GM19238 (cell line): ENCODE measurements at regions not wholly inside any gene's neighbourhood (a gene's known extent, or its start where the extent isn't known, plus 50 kb on each side); places are given as distances from the start of the nearest gene placed in this dataset.

Source experiments
- DNase-seq: peaks from one replicate; pipeline ENCODE4 v3.0.0; 2011; ENCODE audit warnings: low spot score; ENCODE audit not compliant: insufficient read length

DNA sequence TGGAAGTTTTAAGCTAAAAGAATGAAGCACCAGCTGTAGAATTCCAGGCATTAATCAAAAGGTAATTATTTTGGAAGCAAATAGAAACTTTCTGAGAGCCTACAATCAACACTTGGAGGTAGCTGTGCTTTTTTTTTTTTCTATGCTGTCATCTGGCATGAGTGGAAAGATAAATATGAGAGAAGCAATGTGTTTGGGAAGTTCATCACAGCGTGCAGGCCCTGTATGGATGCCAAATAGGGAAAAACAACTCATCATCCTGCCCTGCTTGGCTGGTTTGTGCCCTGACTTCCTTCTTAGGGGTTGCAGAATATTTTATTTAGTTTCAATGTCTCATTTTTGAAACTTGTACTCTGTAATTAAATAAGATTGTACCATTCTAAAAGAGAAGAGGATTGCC lies 437.4 kb downstream of the PIK3C3 start:
- DNase-seq: no peak

DNA sequence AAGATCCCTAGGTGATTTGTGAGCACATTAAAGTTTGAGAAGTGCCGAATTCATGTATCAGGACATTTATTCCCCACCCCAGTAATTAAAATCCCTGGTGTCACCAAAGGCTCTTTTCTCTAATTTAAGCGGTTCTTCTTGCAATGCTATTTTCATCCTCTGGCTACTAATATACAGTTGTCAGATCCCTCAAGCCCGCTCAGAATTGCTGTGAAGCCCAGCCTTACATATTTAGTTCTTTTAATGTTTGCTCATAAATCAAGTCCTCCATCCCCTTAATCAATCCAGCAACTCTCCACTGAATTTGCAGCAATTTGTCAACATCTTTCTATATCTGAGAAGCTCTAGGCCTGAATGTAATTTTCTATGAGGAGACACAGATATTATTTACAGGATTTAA lies 437.9 kb downstream of the PIK3C3 start:
- DNase-seq: no peak

DNA sequence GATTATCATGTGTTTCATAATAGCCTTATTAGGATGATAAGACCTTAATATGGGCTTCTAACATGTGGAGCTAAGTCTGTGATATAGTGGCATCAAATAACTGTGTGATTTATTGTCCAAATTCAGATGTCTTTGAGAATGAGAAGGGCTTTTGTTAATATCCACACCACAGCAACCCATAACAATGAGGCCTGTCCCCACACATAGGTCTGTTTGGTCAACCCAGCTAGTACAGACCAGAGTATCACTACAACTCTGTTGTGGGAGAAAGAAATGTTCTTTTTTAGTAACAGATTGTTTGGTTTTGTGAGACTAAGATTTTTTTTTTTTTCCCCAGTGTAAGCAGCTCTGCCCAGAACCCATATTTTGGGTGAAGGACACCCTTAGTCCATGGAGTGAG lies 439.2 kb downstream of the PIK3C3 start:
- DNase-seq: no peak

DNA sequence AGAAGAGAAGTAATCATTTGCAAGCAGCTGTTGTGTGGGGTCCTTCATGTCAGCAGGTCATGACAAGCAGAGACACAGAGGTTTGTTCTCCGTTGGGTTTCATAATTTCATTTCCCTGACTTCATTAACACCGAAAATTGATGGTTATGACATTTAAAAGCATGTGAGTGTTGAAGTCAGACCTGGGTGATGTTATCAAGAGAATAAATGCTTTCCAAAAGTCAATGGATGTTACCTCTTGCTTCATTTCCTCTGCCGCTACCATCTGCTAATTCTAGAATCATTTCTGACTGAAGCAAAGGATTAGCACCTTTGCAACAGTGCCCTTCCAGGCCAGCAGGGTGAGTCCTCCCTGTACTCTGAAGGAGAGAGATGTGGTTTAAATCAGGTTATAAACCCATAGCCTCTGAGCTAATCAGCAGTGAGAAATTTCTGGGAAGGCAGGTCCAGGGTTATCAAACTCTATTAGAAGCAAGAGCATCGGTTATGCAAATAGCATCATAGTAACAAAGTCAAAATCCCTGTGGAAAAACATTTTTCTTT lies 446.2 kb downstream of the PIK3C3 start:
- no peak for DNase-seq

DNA sequence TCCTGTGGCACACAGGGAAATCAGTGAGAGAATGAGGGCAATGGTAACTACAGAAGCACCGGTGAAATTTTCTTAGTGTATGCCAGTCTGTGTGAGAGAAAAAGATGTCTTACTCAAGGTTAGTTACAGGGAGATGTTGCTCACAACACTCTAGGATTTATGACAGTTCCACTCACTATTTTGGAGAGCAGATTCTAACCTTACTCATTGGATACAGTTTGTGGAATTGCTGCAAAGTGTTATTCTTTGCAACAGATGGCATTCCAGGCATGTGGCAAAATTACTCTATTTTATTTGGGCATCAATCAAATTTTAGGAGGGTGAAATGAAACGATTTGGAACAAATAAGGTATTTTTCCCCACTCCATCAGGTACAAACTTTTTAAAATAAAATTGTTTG lies 449.1 kb downstream of the PIK3C3 start:
- DNase-seq: no peak

DNA sequence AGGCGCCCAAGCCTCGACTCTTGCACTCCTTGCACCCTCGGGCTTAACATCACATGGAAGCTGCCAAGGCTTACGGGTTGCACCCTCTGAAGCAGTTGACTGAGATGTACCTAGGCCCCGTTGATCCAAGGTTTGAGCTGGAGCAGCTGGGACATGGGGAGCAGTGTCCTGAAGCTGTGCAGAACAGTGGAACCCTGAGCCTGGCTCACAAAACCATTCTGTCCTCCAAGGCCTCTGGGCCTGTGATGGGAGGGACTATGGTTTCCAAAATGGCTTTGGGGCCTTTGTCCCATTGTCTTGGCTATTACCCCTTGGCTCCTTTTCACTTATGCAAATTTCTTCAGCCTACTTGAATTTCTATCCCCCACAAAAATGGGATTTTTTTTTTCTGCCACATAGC lies 454.0 kb downstream of the PIK3C3 start:
- no peak for DNase-seq

DNA sequence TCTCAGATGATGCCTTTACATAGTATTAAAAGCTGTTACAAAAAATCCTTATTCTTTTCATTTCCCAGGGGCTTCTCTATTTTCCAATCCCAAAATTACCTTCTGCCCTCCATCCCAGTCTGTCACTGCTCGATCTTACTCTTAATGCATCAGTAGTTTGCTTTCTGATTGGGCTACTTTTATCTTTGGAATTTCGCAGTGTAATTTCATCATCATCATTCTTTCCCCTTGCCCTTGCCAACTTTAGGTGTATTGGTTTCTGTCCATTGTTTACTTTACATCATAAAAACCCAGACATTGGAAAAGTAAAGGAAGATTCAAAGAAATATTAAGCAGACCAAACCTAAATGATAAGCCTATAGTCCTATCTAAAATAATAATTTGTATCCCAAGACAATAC lies 457.2 kb downstream of the PIK3C3 start:
- no peak for DNase-seq

DNA sequence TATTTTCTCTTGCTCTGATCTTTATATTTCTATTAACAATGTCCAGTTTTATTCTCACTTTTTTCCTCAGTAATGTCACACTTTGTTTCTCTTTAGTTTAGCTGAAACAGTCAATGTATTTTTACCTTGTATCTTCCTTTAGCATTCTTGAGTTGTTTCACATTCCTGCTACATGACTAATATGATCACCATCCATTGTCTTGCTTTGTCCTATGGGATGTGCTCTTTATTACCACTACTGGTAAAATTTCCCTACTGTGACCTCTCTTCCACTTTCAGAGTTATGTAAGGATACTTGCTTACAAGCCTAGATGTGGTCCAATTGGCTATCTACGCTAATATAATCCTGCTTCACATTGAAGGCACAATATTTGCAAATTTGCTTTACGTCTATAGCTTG lies 457.9 kb downstream of the PIK3C3 start:
- DNase-seq: no peak

DNA sequence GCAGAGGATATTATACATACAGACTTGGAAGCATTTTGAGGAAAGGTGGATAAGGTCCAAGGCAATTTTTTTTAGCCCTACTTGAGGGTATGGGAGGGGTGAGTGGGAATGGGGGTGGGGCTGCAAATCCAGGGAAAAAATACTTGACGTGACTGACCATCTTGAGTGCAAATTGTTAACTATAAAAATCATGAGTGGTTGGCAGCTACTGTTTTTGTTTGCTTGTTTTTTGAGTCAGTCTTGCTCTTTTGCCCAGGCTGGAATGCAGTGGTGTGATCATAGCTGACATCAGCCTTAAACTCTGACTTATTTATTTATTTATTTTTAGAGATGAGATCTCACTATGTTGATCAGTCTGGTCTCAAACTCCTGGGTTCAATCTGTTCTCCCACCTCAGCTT lies 458.8 kb downstream of the PIK3C3 start:
- DNase-seq: no peak

DNA sequence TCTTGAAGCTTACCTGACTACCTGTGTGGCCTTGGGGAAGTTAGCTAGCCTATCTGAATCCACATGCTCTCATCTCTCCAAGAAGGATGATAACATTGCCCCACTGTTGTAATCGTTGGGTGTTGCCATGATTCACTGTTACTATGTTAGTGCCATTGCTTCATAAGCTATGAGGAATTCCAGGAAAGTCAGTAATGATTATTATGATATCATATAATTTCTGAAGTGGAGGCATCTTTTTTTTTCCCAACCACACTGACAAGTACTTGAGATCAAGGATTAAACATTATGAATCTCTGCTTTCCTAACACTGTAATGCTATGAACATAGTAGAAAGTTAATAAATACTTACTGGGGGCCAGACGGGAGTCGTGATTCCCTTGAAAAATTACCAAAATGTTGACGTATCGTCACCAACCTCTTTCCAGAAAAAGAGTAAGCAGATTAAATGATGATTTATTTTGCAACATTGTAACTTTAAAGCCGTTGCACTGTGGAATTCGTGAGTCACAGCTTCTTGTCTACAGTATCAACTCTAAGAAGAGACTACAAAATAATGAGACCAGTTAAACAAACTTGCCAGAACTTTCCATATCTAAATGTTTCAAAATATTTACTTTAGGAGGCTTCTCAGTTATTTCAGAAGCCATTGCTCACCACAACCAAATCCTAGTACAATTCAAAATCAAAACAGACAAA lies 459.9 kb downstream of the PIK3C3 start:
- no peak for DNase-seq

DNA sequence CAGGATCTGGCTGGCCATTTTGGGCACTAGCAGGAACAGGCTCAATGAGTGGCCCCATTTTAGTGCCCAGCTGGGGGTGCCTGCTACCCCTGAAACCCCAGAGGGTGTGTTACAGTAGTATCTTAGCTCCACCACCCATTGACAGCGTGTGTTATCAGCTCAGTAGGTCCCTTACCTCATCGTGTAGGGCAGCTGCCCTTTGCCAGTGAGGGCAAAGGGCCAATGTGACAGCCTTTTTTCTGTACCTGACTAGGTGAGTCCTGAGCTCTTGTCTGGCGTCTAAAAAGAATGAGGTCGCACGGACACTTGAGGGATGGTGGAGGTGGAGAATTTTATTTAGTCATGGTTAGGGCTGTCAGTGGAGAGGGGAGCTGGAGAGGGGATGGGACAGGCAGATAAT lies 462.2 kb downstream of the PIK3C3 start:
- no peak for DNase-seq

DNA sequence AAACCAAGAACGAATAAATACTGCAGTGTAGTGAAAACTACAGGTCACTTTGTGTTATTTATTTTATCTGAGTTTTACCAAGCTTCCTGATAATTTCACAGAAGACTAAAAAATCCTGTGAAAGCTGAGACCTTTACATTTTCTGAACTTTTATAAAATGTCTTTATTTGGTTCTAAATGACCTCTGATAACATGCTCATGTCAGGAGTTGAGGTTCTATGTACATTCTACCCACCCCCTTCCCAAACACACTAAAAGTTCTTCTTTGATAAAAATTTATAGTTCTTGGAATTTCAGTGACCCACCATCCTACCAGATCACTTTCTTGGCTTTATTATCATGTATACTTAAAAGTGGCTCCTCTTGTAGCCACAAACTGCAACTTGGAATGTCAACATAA lies 463.1 kb downstream of the PIK3C3 start:
- no peak for DNase-seq

DNA sequence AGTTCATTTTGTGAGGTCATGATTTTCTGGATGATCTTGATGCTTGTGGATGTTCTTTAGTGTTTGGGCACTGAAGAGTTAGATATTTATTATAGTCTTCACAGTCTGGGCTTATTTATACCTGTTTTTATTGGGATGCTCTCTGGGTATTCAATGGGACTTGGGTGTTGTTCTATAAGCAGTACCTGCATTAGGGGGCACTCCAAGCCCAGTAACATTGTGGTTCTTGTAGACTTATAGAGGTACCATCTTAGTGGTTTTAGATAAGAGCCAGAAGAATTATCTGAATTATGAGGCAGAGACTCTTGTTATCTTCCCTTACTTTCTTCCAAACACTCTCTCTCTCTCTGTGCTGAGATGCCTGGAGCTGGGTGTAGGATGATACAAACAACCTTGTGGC lies 470.0 kb downstream of the PIK3C3 start:
- no peak for DNase-seq

DNA sequence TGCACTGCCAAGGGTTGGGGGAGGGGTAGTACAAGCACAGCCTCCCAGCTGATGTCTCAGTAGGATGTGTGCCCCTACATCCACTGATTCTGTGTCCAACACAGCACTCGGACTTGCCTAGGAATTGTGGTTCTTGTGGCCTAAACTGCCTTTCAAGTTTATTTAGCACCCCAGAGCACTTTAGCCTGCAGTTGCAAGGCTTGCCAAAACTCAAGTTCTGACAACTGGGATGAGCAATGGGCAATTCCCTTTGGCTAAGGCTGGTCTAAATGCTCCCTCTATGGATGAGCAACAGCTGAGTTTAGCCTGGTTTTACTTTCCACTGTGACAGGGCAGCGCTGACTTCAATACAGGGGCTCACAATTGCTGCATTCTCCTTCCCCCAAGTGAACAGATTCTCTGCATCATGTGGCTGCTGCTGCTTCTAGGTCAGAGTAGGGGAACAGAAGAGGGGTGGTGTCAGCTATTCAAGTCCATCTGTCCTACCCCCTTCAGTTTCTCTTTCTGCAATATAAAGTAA lies 471.5 kb downstream of the PIK3C3 start:
- no peak for DNase-seq

DNA sequence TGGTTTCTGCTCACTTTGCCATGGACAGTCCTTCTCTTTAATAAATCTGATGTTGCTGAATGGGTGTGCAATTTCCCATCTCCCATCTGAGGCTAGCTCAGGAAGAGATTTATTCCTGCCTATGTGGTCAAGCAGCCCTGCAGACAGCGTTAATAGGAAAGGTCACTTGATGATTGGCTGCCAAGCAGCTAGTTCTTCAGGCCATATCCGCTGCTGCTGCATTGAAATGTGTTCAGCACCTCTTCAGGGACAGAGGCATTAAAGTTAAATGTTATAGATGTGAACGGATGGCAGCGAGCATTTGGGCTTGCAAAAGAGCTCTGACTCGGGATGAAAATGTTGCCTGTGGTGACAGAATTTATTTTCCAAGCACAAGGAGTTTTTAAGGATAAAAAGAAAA lies 474.2 kb downstream of the PIK3C3 start:
- DNase-seq: no peak

DNA sequence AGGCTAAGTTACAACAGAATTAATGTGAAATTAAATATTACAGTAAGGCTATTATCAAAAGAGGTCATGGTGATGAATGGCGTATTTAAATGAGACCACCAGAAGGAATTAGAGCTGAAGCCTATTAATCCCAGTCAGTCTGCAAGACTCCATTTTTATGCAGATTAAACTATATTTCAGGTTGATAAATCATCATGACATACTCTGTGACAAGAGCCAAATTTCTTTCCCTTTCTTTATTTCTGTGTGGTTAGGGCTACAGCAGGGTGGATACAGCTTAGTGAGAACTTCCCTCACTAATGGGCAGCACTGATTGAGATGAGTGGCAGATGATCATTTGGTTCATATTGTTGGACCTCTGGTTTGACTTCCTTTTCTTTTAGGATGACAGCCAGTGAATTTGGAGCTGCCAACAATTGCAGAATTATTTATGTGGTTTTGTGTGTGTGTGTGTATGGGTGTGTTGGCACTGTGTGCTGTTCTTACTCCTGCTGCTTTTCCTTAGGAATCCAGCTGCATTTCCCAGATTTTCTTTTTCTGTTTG lies 481.3 kb downstream of the PIK3C3 start:
- no peak for DNase-seq

DNA sequence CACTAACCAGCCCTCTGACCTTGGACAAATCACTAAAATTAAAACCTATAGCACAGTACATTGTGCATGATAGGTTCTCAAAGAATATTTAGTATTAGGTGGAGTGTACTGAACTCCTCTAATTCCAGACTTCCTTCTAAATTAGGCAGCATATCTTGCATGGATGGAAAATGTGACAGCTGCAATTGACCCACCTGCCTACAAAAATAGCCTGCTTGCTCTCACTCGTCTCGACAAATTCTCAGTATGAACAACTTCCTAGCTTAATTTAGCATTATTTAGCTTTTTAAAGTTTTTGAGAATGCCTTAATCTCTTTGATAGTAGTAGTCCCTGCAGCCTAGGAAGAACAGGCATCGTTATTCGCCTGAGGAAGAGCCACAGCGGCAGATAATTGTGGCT lies 482.0 kb downstream of the PIK3C3 start:
- DNase-seq: no peak

DNA sequence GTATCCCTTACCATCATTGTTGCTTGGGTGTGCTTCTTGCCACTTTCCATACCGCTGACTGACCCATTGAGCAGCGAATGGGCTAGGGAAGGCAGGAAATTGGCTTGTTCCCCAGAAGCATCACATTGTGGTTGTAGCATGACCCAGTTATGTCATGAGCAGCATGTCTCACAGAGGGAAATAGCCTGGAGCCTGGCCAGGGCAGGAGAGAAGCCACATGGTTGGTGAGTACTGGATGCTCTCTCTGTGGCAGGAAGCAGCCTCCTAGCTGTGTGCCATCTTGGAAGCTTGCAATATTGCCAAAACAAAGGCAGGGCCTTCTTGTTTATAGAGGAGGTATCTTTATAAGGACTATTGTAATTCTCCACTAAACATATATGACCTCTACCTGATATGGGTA lies 482.6 kb downstream of the PIK3C3 start:
- no peak for DNase-seq

DNA sequence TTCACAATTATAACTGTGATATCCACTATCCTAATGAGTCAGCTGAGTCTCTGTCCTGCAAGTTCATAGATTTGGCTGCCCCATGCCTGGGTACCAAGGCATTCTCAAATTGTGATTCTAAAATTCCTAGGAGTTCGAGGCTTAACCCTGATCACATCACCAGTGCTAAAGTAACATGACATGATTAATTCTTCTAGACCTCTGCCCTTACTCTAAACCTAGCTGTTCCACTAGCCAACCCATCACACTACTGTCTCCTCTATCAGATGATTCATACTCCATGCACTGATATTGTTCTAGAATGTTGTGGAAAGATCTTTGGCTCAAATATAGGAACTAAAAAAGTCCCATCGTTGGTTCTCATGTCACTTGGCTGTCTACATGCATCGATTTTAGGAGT lies 487.6 kb downstream of the PIK3C3 start:
- DNase-seq: no peak

DNA sequence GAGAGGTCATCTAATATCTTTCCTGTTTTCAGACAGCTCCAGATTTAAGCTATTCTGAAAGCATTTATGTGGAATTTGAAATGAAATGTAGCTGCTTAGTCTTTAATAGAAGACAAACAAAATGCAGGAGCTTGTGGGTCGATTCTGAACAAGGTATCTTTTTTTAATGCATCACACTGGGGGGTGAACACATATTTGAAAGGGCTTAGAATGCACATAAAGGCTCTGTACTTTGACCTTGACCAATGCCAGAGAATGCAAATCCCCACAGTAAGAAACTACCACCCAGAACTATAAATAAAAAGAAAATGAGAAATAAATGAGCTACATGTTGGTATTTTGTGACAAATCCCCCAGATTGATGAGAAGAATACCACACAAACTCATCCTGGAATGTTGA lies 489.3 kb downstream of the PIK3C3 start:
- DNase-seq: no peak

DNA sequence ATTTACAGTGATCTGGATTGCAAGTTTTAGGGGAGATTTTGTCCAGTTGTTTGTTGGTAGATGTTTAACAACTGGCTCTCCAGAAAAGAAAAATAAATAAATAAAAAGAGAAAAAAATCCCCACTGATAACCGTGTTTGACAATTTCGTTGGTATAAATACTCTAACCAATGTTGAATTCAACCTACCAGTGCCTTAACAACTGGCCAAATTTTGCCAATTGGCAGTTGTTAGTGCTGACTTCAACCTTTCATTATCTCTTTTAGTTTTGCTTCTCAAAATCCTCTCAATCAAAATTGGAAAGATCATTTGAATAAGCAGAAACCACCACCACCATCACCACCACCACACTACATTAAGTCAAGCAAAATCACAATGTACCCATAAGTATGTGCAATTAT lies 490.3 kb downstream of the PIK3C3 start:
- no peak for DNase-seq

DNA sequence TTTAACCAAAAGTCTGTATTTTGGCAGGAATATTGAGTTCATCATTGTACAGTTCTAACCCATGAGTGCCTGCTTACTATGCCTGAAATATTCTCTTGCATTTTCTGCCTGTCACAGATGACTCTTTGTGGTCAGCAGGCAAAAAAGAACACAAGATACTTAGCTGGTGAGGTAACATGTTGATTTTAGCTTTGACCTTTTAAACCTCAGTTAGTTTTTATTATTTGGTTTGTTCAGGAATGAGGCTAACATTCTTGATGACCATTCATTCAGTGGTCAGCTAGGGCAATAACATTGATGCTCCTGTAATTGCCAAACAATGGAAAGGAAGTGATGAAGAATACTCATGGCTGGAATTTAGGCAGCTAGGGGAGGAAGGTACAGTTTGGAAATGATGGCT lies 491.2 kb downstream of the PIK3C3 start:
- DNase-seq: no peak

DNA sequence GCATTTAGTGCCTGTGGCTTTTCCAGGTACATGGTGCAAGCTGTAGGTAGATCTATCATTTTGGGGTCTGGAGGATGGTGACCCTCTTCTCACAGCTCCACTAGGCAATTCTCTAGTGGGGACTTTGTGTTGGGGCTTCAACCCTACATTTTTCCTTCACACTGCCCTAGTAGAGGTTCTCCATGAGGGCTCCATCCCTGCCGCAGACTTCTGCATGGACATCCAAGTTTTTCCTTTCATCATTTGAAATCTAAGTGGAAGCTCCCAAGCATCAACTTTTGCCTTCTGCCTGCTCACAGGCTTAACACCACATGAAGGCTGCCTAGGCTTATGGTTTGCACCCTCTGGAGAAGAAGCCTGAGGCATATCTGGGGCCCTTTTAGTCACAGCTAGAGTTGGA lies 492.7 kb downstream of the PIK3C3 start:
- DNase-seq: no peak
